Calu3 (cell line): ENCODE measurements at regions not wholly inside any gene's neighbourhood (a gene's known extent, or its start where the extent isn't known, plus 50 kb on each side); places are given as distances from the start of the nearest gene placed in this dataset.

Experiments used
- BruUV-seq: library from RNA; stranded (reverse); fragments of 400-500 nt; replicated peaks from 2 replicates; lab custom pipeline; 2021; lab: Mats Ljungman, UMichigan
- CTCF ChIA-PET: fragments of 300-600 bp; sonication (Branson Sonifier 250); formaldehyde crosslinking; loops from one replicate; lab custom pipeline; 2022; ENCODE audit warnings: antibody characterized with exemption; lab: Charles Lee
- DNase-seq: peaks from one replicate; pipeline ENCODE4 v3.0.0; 2022
- H3K27ac Mint-ChIP-seq: one replicate; pipeline ENCODE4 v1.8.0; 2022; ENCODE audit warnings: mixed read lengths; ENCODE audit not compliant: unreplicated experiment
- H3K27me3 Mint-ChIP-seq: one replicate; pipeline ENCODE4 v1.8.0; 2022; ENCODE audit warnings: mixed read lengths; ENCODE audit not compliant: unreplicated experiment
- H3K36me3 Mint-ChIP-seq: one replicate; pipeline ENCODE4 v1.8.0; 2022; ENCODE audit warnings: mild to moderate bottlenecking, moderate library complexity, mixed read lengths; ENCODE audit not compliant: insufficient read depth, unreplicated experiment
- H3K4me1 Mint-ChIP-seq: one replicate; pipeline ENCODE4 v1.8.0; 2022; ENCODE audit warnings: mild to moderate bottlenecking, low read depth, mixed read lengths; ENCODE audit not compliant: unreplicated experiment
- H3K4me3 Mint-ChIP-seq: one replicate; pipeline ENCODE4 v1.8.0; 2022; ENCODE audit warnings: mild to moderate bottlenecking, low read depth, moderate library complexity, mixed read lengths; ENCODE audit not compliant: unreplicated experiment
- H3K9me3 Mint-ChIP-seq: one replicate; pipeline ENCODE4 v1.8.0; 2022; ENCODE audit warnings: low read depth, mixed read lengths; ENCODE audit not compliant: unreplicated experiment
- CTCF ChIP-seq: fragments of 200-600 bp; IDR thresholded peaks from one replicate; pipeline ENCODE4 v1.8.0; 2022; ENCODE audit warnings: antibody characterized with exemption; ENCODE audit not compliant: unreplicated experiment
- intact Hi-C: fragments of 100-400 bp; cut with micrococcal nuclease; formaldehyde crosslinking; loops from one replicate; pipeline ENCODE4 v1.10.0; 2022; ENCODE audit not compliant: unreplicated experiment

DNA sequence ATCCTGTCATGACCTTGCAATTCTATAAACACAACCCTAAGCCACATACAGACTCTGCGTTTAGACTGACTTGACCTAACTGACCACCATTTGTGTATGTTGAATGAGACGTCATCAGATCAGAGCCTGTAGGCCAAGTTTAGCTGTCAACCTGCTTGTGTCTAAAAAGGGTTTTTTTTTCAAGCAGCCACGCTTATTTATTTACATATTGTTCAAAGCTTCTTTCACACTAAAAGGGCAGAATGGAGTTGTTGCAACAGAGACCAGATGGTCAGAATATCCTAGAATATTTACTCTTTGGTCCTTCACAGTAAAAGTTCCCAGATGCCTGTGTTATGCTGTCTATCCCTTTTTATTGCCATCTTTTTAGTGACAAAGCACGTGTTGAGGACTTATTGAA is 307.7 kb upstream of the SLC10A2 start:
- intact Hi-C loops = no loop called here
- Mint-ChIP-seq H3K4me1 (no peaks in the 10 kb centered on the region), H3K27me3 (no peaks in the 10 kb centered on the region), H3K27ac (no peak overlapping the region), H3K9me3 (peaks cover 3% of the 10 kb centered on the region), H3K36me3 (no peaks in the 10 kb centered on the region), H3K4me3 (no peak overlapping the region)
- BruUV-seq = no TSS peak
- CTCF ChIA-PET = no interaction called here
- DNase-seq = no peak
- TF ChIP-seq CTCF = no peak

GRCh38 chr13:103371271-103371670 is 305.1 kb upstream of the SLC10A2 start:
- CTCF ChIA-PET = no interaction called here
- H3K27me3 Mint-ChIP-seq = no peaks in the 10 kb centered on the region

GRCh38 chr13:103370790-103371189 is 304.6 kb upstream of the SLC10A2 start:
- Mint-ChIP-seq H3K4me3 (no peak overlapping the region), H3K27me3 (no peaks in the 10 kb centered on the region), H3K9me3 (no peaks in the 10 kb centered on the region), H3K36me3 (no peaks in the 10 kb centered on the region), H3K27ac (no peak overlapping the region), H3K4me1 (no peaks in the 10 kb centered on the region)
- no peak for DNase-seq
- CTCF ChIA-PET = no interaction called here
- TF ChIP-seq CTCF = no peak
- intact Hi-C loops = no loop called here
- BruUV-seq = no TSS peak

More at GRCh38 chr13:103371271-103371670, 305.1 kb upstream of the SLC10A2 start:
- intact Hi-C loops = no loop called here
- Mint-ChIP-seq H3K4me3 (no peak overlapping the region), H3K36me3 (no peaks in the 10 kb centered on the region), H3K4me1 (no peaks in the 10 kb centered on the region), H3K27ac (no peak overlapping the region), H3K9me3 (no peaks in the 10 kb centered on the region)
- TF ChIP-seq CTCF = no peak
- BruUV-seq = no TSS peak
- DNase-seq = no peak

DNA sequence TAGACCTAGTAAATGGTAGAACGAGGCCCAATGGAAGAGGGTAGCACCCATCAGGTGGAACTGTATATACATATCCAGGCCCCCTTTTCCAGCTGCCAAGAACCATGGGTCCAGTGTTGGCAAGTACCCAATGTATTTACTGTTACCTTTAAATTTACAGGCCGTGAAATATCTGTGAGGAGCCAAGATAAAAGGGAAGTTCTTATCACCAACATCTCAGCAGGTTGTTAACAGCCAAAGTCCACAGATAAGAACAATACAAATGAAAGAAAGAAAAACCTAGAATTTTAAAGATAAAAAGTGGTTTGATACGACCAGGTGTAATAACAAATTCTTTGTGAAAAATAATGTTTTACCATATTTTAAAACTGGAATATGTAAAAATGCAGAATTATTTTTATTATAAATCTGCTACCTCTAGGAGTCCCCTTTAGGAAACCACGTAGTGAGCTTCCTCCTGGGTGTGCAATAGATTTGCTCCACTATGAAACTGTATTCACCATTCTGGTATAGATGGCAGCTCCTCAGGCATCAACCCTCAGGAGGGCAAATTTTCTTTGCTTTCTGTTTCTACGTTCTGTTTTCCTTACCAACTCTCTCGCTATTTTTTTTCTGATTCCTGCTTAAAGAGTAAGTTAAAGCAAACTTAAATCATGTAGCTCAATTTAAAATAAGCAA is 292.2 kb upstream of the SLC10A2 start:
- no peaks in the 10 kb centered on the region for H3K4me1 Mint-ChIP-seq
- H3K27me3 Mint-ChIP-seq = no peaks in the 10 kb centered on the region
- DNase-seq = no peak
- no peak overlapping the region for H3K4me3 Mint-ChIP-seq
- no peaks in the 10 kb centered on the region for H3K36me3 Mint-ChIP-seq
- peaks cover 3% of the 10 kb centered on the region for H3K9me3 Mint-ChIP-seq
- H3K27ac Mint-ChIP-seq = no peak overlapping the region
- CTCF ChIA-PET = no interaction called here
- BruUV-seq = no TSS peak
- no peak for TF ChIP-seq CTCF
- intact Hi-C loops = no loop called here
